ENCODE measurements at regions not wholly inside any gene's neighbourhood (a gene's known extent, or its start where the extent isn't known, plus 50 kb on each side); places are given as distances from the start of the nearest gene placed in this dataset.

GRCh38 chr17:72501404-72502370 is 380.9 kb downstream of the SOX9 start:
- POLR2A ChIA-PET: no interaction called here
- intact Hi-C loops (cut with micrococcal nuclease): no loop called here

GRCh38 chr17:72502371-72503341 is 381.8 kb downstream of the SOX9 start:
- Mint-ChIP-seq H3K4me1 (ENCODE audit: low read depth) (no peaks in the 10 kb centered on the region), H3K27me3 (peaks cover 8% of the 10 kb centered on the region), H3K4me3 (no peak overlapping the region), H3K27ac (no peak overlapping the region), H3K9me3 (no peaks in the 10 kb centered on the region), H3K36me3 (ENCODE audit: low read depth) (no peaks in the 10 kb centered on the region)
- intact Hi-C loops (cut with micrococcal nuclease): no loop called here
- ATAC-seq (no peak), DNase-seq (no peak)
- POLR2A ChIA-PET: interaction anchor here (0.7 kb wide), 1 partner anchor 28 kb away, joined by 3 read pairs; no protein-coding TSS in a partner anchor
- CTCF ChIA-PET: no interaction called here
- TF ChIP-seq, protein P1, sequence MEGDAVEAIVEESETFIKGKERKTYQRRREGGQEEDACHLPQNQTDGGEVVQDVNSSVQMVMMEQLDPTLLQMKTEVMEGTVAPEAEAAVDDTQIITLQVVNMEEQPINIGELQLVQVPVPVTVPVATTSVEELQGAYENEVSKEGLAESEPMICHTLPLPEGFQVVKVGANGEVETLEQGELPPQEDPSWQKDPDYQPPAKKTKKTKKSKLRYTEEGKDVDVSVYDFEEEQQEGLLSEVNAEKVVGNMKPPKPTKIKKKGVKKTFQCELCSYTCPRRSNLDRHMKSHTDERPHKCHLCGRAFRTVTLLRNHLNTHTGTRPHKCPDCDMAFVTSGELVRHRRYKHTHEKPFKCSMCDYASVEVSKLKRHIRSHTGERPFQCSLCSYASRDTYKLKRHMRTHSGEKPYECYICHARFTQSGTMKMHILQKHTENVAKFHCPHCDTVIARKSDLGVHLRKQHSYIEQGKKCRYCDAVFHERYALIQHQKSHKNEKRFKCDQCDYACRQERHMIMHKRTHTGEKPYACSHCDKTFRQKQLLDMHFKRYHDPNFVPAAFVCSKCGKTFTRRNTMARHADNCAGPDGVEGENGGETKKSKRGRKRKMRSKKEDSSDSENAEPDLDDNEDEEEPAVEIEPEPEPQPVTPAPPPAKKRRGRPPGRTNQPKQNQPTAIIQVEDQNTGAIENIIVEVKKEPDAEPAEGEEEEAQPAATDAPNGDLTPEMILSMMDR (IDR thresholded peaks at IDR 0.05): no peak

More at GRCh38 chr17:72501404-72502370, 380.9 kb downstream of the SOX9 start:
- ATAC-seq (no peak), DNase-seq (no peak)
- Mint-ChIP-seq H3K4me3 (no peak overlapping the region), H3K27me3 (peaks cover 8% of the 10 kb centered on the region), H3K4me1 (ENCODE audit: low read depth) (no peaks in the 10 kb centered on the region), H3K36me3 (ENCODE audit: low read depth) (no peaks in the 10 kb centered on the region), H3K27ac (no peak overlapping the region), H3K9me3 (no peaks in the 10 kb centered on the region)
- CTCF ChIA-PET: no interaction called here
- TF ChIP-seq, protein P1 (IDR thresholded peaks at IDR 0.05): no peak

GRCh38 chr17:72503556-72503955 is 382.7 kb downstream of the SOX9 start:
- TF ChIP-seq, protein P1 (IDR thresholded peaks at IDR 0.05): no peak
- no peaks in the 10 kb centered on the region for H3K4me1 Mint-ChIP-seq (ENCODE audit: low read depth)

DNA sequence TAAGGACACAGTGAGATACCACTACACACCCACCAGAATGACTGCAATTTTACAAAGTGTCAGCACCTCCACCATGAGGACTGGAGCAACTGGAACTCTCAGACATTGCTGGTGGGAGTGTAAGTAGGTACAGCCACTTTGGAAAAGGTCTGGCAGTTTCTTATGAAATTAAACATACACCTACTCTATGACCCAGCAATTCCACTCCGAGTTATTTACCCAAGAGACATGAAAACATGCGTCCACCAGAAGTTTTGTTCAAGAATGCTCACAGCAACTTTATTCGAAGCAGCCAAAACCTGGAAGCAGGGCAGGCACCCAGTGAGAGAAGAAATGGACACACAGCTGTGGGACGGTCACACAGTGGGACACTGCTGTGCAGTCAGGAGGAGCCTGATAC is 384.0 kb downstream of the SOX9 start:
- Mint-ChIP-seq H3K27ac (no peak overlapping the region), H3K4me3 (no peak overlapping the region), H3K4me1 (ENCODE audit: low read depth) (no peaks in the 10 kb centered on the region), H3K27me3 (peaks cover 8% of the 10 kb centered on the region), H3K9me3 (no peaks in the 10 kb centered on the region), H3K36me3 (ENCODE audit: low read depth) (no peaks in the 10 kb centered on the region)
- ChIA-PET CTCF (no interaction called here), POLR2A (no interaction called here)
- DNase-seq (no peak), ATAC-seq (no peak)
- intact Hi-C loops (cut with micrococcal nuclease): no loop called here
- TF ChIP-seq, protein P1 (IDR thresholded peaks at IDR 0.05): no peak

More at GRCh38 chr17:72503556-72503955, 382.7 kb downstream of the SOX9 start:
- Mint-ChIP-seq H3K36me3 (ENCODE audit: low read depth) (no peaks in the 10 kb centered on the region), H3K4me3 (no peak overlapping the region), H3K27me3 (peaks cover 8% of the 10 kb centered on the region), H3K27ac (no peak overlapping the region), H3K9me3 (no peaks in the 10 kb centered on the region)
- CTCF ChIA-PET: no interaction called here
- ATAC-seq: no peak
- intact Hi-C loops (cut with micrococcal nuclease): no loop called here
- no peak for DNase-seq
- POLR2A ChIA-PET: interaction anchor here (0.7 kb wide), 1 partner anchor 27 kb away, joined by 3 read pairs; no protein-coding TSS in a partner anchor

Measured in activated CD8-positive, alpha-beta T cell treated with anti-CD3 and anti-CD28 coated beads for 36 hours (primary cell).